ENCODE measurements at regions not wholly inside any gene's neighbourhood (a gene's known extent, or its start where the extent isn't known, plus 50 kb on each side); places are given as distances from the start of the nearest gene placed in this dataset.
"Not testable (repeated sequence)": the region's sequence is repeated elsewhere in the genome, so short reads cannot be mapped to it uniquely, and the experiment has no call there.

DNA sequence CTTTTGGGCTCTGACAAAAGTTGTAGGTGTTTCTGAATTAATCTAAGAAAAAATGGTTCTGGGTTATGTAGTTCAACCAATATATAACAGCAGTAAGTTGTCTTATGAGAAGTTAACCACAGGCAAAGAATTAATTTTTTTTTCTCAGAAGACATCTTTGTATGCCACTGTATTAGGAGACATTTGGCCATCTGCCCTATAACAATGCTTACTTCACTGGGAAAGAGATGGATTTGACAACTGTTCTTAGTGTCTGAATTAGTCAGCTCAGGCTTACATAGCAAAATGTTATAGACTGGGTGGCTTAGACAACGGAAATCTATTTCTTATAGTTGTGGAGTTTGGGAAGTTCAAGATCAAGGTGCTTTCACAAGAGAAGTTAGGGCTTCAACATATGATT, 508.1 kb downstream of the STIM2 start:
- no peak for DNase-seq

DNA sequence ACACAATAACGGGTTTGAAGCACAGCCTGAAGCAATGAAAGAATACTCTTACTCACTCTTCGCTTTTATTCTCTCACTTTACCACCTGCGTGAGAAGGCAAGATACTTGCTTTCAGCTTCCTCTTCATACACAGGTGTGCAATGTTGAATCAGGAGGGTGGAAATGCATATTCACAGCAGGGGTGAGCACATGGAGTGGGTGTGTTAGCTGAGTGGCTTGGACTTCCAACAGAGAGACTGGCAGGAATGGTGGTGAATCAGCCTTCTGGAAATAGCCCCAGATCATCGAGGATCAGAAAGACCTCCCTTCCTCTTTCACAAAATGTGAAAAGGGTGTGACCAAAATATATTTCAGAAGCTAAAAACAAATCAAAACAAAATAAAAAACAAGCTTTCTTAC, 521.2 kb downstream of the STIM2 start:
- no peak for DNase-seq

DNA sequence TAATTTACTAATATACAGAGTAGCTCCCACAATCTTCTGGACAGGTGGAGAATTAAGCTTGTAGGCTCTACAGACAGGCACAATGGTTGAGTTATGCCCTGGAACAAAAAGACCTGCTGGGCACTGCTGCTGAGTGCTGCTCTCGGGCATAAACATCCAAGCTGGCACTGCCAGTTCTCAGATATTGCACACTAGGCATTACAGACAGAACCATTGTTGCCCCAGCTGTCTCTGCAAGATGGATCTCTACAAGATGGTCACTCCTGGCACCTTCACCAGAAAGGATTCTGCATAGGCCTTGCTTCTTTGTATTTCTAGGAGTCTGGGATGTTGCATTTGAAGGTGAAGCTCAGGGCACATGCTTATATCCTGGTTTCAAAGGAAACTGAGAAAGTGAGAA, 527.1 kb downstream of the STIM2 start:
- DNase-seq, result no peak

DNA sequence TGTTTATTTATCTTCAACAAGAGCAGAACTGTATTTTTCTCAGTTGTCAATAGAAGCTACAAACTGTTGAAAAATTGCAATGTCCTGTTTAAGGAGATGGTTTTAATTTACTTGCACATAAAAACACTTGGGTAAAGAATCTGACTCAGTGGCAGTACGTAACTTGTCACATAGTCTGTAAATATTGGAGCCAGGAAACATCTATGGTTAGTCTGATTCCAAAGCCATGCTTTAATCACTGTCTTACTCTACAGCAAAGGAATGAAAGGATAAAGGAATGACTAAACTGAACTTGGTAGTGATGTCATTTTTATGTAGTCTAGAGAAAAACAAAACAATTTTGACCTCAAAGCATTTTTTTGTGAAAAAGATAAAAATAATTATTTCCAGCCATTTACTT, 537.2 kb downstream of the STIM2 start:
- DNase-seq, result no peak

DNA sequence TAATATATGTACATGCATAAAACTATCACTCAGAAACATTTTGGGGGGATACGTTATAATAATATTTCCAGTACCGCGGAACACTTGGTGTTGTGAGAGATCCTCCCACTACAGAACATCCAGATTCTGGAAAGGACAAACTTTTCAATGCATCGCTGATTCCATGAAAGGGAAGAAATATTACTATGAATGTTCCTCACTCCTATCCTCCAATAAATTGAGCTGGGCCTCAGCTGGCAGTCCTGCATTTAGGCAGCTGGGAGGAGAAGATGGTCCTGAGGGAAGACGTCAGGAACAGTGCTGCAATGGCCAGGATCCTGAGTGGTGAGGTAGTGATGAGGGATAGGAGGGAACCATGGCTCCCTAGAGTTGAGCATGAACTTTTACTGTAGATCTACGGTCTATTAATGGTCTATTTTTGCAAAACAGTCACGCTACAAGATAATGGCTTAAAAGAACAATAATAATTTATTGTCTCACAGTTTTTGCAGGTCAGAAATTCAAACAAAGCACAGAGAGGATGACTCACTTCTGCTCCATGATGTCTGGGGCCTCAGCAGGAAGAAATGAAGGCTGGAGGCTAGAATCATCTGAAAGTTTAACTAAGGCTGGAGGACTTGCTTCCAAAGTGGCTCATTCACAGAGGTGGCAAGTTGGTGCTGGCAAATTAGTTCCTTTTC, 538.1 kb downstream of the STIM2 start:
- no peak for DNase-seq

DNA sequence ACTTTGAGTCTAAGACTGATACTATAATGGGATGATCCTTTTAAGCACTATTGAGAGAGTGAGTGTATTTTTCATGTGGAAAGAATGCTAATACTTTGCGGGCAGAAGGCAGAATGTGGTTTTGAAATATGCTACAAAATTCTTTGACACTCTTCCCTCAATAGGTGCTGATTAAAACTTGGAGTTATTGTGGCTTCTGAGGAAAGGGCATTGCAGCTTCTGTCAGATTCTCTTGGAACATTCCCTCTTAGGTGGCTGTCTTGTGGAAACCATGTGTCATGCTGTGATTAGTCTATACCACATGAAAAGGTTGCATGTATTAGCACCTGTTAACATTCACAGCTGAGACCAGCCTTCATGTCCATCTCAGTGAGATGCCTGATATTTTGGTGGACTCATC, 547.0 kb downstream of the STIM2 start:
- no peak for DNase-seq

DNA sequence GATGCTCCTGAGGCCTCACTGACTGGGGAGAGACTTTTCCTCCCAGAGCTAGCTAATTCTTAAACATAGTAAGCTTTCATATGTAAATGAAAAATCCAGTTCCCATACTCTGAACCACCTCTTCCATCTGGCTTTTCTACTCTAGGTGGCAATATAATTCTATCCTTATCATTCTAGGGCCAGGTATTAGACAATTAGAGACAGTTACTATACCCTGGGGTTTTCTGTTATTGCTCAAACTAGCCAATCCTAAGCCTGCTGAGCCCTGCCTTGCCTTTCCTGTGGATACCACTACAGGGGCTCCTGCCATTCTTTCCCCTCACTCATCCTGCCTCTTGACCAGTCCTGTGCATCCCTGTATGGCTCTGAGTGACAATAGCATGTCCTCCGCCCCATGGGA, 552.0 kb downstream of the STIM2 start:
- no peak for DNase-seq

DNA sequence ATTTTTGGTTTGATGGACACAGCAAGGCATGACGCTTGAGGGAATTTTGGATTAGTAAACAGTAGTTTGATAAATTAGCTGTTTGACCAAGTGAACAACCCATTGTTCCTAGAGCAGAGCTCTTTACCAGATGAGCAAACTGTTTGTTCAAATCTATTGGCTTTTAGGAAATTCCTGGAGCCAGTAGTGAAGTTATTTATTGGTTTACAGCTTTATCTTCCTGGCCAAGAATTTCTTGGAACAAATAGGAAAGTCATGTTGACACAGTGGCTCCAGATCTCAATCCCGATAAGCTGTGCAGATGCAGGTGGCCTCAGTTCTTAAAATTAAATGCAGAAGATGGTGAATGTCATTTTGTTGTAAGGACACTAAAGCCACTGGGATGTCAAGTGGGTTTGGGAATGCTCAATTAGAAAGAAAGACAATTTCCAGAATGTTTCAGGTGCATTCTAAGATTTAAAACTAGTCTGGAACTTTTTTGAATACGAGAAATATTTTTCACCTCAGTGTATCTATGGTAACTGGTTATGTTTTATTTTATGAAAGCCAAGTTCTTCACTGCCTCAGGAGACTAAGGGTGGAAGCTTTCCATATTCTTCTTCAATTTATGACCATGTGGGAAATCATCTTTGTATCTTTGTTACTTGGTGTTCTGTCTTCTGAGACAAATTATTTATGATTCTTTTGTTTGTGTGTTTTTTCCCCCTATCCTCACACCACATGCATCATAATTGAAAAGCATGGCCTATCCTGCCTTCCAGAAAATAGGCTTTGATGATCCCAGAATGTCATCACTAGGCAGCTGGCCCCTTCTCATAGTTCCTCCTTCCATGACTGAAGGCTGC, 554.5 kb downstream of the STIM2 start:
- no peak for DNase-seq

DNA sequence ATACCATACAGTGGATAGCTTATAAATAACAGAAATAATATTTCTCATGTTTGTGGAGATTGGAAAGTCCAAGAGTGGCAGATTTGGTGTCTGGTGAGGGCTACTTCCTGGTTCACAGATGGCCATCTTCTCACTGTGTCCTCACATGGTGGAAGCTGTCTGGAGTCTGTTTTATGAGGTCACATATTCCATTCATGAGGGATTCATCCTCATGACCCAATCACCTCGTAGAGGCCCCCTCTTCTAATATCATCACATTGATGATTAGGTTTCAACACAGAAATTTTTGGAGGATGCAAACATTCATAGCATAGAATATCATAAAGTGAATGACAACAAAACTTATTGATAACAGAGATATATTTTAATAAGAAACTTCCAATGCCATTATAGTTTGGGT, 568.0 kb downstream of the STIM2 start:
- DNase-seq, result no peak

DNA sequence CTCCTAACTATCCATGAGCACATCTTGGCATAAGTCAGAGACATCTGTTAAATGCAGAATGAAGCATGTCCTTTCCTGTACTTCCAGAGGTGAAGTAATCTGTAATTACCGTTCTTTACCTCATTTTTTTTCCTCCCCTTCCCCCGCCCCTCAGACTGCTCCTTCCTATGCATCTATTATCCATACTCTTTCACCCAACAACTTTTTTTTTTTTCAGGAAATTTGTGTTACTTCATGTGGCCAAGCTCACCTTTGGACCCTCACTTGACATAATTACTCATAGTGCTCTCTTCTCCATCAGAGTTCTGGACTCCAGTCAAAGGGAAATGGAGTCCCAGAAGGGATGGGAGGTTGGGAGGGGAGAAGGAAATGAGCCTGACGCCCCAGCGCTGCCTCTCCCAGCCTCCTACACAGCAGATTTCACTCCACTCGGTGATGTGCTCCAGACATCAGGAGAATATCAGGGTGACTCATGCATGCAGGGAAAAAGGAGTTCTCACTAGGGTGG, 568.8 kb downstream of the STIM2 start:
- no peak for DNase-seq

DNA sequence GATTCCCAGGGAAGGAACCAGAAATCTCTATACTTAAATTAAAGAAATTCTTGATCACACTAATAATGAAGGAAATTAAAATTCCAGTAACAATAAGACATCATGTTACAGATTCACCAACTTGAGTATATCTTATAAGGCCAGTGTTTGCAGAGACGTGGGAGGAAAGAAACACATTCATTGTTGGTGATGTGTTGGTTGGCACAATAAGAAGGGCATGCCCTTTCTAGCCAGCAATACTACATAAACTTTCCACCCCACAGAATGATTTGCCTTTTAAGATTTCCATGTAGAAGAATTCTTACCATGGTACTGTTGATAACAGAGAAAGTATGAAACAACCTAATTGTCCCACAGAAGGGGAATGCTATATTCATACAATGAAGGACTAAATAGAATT, 581.5 kb downstream of the STIM2 start:
- DNase-seq, result no peak

DNA sequence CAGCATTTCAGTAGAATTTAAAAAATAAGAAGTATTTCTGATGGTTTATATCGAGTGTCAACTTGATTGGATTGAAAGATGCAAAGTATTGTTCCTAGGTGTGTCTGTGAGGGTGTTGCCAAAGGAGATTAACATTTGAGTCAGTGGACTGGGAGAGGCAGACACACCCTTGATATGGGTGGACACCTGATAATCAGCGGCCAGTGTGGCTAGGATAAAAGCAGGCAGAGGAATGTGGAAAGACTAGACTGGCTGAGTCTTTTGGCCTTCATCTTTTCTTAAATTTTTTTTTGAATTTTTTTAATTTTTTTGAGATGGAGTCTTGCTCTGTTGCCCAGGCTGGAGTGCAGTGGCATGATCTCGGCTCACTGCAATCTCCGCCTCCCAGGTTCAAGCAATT, 582.0 kb downstream of the STIM2 start:
- not testable (repeated sequence) for DNase-seq

DNA sequence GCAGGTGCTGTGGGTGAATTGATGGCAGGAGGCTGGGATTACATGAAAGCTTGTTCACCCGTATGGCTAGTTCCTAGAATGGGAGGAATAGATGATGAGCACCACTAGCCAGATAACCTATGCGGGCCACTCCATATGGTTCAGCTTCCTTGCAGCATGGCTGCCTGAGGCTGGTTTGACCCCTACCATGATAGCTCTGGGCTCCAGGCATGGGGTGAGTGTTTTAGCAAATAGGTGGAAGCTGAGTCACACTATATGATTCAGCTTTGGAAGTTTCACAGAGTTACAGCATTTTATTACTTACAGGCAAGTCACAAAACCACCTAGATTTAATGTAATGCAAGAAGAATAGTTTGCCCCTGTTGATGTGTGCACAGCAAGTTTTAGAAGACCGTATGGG, 603.2 kb downstream of the STIM2 start:
- DNase-seq, result no peak

DNA sequence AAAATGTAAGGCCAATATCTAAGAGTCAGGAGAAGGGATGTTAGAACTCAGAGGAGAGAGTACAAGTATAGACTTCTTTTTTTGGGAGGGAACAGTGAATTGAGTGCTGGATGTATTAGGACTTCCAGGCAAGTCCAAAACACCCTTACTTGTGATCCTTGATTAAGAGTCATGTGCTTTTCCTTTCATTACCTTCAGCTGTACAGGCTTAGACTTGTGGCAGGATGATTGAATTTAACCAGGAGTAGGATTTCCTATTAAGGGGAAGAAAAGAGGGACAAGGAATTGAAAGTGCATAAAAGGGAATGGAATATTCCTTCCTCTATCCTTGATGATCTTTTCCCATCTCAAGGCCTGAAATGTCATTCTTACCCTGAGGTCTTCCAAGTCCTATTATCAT, 606.7 kb downstream of the STIM2 start:
- DNase-seq, result no peak

DNA sequence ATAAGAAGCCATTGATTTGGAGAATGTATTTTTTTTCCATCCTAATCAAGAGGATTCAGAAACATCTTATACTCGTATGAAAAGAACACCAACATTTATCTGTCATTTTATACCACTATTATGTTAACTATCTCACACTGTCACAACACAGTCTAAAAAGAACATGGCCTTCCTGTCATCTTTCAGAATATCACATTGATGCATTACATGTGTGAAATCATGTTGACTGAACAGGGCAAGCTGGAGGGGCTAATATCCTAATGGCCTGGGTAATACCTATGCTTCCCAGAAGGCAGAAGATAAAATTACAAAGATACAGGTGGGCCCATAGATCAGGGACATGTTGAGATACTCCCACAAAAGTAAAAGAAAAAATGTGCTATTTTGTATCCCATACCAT, 611.7 kb downstream of the STIM2 start:
- no peak for DNase-seq

DNA sequence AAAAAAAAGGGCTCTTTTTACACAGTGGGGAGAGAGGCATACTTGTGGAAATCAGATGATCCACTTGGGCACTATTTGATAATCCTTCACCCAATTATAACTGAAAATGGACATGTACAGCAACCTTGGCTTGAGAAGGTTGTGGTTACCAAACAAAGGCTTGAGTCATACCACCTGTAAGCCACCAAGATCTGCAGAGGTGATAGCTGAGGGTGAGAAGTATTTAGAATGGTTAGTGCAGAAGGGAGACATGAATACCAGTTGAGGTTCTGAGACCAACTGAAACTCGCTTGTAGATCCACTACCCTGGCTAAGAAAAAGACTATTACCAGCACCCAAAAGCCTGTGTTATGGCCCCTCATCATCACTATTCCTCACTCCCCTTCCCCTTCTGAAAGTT, 614.0 kb downstream of the STIM2 start:
- DNase-seq, result no peak

DNA sequence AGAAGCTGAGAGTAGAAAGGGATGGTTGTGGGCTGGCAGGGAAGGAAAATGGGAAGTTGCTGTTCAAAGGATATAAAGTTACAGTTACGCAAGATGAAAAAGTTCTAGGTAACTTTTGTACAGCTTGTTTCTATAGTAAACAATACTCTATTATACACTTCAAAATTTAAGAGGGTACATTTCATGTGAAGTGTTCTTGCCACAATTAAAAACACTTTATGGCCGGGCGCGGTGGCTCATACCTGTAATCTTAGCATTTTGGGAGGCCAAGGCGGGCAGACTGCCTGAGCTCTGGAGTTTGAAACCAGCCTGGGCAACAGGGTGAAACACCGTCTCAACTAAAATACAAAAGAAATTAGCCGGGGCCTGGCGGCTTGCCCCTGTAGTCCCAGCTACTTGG, 623.6 kb downstream of the STIM2 start:
- DNase-seq, result no peak

DNA sequence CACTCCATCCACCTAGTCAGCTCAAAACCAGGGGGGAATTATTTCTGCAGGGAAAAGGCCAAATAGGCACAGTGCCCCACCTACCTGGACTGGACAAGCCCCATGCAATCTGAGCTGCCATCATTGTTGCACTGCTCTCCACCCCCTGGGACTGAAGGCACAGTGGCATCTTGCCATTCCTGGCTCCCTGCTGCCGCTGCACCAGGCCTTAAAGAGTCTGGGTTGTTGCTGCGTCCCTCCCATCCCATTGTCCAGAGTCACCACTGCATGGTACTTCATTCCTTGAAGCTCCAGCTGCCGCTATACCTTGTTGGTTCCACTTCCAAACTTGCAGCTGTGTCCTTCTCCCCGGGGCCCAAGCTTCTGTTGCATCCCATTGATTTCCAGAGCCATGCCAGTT, 629.7 kb downstream of the STIM2 start:
- DNase-seq, result no peak

DNA sequence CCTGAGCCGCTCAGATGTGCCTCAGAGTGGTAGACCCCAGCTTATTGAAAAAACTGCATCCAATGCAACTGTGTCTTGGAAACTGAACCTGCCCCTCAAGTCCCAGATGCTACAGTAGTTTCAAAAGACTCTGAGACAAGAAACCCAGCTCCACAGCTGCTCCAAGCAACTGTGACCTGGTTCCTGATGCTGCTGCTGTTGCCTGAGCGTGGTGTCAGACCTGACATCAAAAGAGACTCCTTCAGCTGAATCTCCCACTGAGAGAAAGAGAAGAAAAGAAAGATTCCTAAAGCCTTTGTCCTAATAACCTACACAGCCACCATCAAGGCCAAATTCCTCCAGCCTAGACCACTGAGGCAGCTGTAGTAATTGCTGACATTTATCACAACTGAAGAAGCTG, 630.1 kb downstream of the STIM2 start:
- peak; percentile 32 for DNase-seq

DNA sequence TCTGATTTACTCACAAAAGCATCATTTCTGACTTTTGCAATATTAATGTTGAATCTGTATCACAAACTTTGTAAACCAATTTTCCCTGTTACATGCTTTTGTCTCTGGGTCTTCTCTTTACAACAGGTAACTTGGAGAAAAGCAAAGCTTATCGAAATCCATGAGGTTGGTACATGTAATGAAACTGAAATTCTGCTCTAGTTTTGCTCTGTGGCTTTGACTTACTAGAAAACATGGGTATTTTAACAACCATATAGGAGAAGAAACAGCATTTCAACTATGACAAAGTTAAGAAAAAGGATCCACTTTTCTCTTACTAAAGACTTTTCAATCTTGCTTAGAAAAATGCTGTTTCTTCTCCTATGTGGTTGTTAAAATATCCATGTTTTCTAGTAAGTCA, 645.8 kb downstream of the STIM2 start:
- DNase-seq, result no peak

DNA sequence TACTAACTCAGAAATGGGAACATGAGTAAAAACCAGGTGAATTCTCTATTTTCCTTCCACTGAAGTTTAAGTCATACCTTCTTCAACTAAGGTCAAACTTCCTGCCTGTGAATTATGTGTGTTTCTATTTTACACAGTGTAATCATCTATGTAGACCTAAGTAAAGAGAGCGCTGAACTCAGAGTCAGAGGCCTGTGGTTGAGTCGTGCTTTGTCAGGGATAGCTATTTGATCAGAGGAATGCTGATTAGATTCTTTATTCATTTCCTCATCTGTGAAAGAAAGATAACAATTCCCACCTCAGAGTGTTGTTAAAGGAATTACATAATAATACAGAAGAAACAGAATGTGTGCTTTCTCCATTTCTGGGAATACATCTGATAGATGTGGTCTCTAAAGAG, 654.1 kb downstream of the STIM2 start:
- DNase-seq, result no peak

DNA sequence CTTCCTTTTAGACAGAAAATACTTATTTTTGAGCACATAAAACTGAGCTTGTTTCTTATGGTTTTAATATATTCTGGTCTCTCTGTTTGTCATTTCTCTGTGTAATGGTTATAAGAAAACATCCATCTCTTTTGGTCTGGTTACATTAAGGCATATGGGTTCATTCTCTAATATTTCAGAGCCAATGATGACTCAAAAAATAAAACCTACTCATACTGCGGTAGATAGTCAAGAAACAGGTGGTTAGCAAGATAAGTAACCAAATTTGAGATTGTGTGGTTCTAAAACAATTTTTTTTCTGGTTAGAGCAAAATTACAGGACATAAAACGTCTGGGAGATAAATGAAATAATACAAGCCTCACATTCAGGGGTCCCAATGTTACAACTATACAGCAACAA, 654.5 kb downstream of the STIM2 start:
- no peak for DNase-seq

DNA sequence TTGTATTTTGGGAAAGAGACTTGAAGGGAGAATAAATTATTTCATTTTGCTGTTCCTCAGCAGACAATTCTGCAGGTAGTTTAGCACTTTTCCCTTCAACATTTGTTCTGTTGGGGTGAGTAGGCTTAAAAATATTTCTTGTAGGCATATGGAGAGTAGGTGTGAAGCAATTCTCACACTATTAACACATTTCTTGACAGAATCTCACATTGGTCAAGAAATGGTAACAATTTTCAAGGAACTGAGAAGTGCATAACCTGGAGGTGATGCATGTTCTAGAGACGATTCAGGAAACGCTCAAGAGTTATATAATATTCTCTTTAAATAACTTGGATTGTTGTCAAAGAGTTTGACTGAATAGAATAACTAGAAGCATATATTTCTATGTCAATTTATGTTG, 658.2 kb downstream of the STIM2 start:
- DNase-seq, result no peak

DNA sequence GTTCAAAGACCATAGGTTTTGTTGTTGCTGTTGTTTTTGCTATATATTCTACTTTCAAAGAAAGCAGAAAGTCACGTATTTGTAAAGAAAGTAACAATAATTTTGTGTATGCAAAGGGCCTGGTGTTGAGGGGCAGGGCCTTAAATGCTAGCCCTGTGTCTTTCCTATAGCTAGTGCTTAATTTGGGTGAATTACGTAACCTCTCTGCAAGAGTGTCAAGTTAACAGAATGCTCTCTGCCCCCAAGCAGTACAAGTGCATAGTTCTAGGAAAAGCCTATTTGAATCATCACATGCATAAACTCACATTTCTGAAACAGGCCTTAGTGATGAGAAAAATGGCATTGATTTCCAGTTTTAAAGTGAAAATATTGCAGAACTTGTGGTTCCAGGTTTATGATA, 663.6 kb downstream of the STIM2 start:
- no peak for DNase-seq

DNA sequence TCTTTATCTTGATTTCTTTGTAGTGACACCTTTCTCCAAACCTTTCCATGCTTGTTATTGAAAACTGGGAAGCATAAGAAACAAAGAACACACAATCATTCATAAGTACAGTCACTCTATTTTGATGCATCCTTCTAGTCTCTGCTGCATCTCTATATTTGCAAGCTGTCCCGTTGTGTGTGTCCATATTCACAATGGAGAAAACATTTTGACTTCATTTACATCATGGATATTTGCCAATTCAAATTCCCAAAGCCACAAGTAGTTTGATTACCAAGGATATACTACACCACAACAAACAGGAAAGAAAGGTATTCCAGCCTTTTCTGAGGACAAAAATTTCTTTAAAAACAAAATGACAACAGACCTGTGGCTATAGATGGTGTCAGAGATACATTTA, 673.8 kb downstream of the STIM2 start:
- DNase-seq, result no peak
